ENCODE measurements at regions not wholly inside any gene's neighbourhood (a gene's known extent, or its start where the extent isn't known, plus 50 kb on each side); places are given as distances from the start of the nearest gene placed in this dataset.

- TF ChIP-seq CTCF (conservative IDR thresholded peaks at IDR 0.05; ENCODE audit: low read depth, low read length) (no peak), EZH2 (IDR thresholded peaks at IDR 0.05; ENCODE audit: borderline replicate concordance, low read depth, low read length, poor library complexity, severe bottlenecking) (no peak)
These were observed 1577.5 kb upstream of the PRR20A start for GRCh38 chr13:55563267-55563666.
